Stimulated activated CD4-positive, alpha-beta T cell treated with anti-CD3 and anti-CD28 coated beads, Interleukin-15, amount 100 ng/mL, for 24 hours (primary cell): ENCODE measurements at regions not wholly inside any gene's neighbourhood (a gene's known extent, or its start where the extent isn't known, plus 50 kb on each side); places are given as distances from the start of the nearest gene placed in this dataset.

Experiments
- DNase-seq: peaks from one replicate; pipeline ENCODE4 v3.0.0-alpha.2; 2020

DNA sequence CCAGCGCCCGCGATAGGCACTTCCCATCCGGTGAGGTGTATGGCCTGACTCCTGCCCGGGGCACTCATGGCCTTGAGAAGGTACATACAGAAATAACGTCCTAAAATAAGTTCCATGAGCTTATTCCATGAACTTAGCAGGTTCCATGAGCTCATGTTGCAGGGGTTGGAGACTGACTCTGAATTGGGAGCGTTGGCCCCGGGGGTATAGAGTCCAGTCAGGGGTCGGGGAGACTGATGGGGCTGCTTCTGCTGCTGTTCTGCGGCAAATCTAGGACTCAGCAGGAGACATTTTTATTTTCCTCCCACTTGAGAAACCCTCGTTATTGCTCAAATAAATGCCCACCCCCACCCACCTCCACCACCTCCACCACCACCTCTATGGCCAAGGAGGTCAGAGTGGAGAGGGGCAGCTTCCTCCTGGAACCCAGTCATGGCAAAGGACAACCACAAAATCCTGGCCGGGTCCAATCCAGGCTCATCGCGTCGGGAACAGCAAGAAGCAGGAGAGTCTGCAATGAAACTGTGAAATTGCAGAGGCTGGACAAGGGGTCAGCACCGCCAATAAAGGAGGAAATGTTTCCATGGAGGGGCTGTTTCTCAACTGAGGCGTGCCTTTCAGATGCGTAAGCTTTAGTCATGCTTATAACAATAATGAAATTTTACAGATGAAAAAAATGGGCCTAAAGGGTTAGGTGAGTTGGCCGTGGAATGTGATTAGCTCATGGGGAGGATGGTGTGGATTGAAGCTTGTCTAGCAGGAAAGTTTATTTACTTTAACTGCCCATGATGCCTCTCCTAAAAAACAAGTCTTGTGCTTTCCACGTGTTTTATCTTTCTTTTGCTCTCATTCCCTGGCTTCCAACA is 136.6 kb upstream of the ALKAL2 start:
- DNase-seq: no peak

DNA sequence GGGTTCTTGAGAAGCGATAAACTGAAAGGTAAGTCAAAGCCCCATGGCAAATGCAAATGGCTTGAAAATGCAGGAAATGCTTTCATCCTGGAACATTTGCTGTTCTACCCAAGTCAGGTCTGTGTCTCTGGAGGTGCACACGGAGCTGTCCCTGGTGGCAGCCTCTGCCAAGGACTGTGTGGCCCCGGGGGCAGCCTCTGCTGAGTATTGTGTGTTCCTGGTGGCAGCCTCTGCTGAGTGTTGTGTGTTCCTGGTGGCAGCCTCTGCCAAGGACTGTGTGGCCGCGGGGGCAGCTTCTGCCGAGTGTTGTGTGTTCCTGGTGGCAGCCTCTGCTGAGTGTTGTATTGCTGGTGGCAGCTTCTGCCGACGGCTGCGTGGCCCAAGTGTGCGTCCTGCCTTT is 135.6 kb upstream of the ALKAL2 start:
- no peak for DNase-seq

DNA sequence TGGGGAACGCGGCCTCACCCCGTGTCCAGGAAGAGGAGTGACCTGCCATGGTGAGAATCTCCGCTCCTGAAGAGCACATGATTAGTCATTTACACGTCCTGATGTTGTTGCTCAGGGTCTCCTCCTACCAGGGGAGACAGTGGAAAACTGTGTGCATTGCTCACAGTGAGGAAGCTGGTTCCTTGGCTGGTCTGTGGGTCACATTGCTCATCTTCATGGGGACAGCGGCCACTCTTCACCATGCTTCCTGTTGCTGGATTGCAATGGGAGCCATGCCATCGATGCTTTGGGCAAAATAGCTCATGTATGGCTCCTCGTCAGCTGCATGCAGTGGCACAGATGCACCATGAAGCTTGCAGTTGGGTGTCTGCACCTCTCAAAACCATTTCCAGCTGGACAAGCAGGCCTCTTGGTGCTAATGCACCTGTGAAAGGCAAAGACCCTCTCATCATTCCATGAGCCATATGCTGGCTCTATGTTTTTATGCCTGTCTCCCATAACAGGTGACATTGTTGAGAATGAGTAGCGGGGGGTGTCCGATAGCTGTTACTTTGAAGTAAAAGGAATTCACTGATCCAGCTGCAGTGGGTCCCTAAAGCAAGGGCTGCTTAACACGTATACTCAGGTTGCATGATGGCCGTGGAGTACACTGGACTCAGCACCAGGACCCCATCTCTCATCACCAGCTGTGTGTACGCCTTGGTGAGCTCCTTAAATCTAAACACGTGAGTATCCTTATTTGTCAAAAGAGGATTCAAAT is 135.0 kb upstream of the ALKAL2 start:
- DNase-seq: no peak

DNA sequence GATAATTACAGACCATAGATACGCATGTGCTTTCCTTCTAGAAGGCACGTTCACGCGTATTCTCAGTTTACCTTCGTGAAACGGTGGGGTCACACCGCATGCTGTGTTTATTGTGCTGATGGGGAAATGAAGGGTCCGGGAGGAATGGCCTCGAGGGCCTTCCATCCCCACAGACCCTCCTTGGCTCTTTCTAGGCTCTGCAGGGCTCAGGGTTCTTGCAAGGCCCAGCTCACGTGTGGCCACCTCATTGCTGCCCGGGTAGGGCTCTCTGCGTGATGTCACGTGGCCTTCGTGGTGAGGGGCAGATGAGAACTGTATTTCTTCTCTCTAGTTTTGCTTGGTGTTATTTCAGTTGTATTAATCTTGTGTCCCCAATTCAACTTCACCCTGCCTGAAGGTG is 133.5 kb upstream of the ALKAL2 start:
- no peak for DNase-seq

DNA sequence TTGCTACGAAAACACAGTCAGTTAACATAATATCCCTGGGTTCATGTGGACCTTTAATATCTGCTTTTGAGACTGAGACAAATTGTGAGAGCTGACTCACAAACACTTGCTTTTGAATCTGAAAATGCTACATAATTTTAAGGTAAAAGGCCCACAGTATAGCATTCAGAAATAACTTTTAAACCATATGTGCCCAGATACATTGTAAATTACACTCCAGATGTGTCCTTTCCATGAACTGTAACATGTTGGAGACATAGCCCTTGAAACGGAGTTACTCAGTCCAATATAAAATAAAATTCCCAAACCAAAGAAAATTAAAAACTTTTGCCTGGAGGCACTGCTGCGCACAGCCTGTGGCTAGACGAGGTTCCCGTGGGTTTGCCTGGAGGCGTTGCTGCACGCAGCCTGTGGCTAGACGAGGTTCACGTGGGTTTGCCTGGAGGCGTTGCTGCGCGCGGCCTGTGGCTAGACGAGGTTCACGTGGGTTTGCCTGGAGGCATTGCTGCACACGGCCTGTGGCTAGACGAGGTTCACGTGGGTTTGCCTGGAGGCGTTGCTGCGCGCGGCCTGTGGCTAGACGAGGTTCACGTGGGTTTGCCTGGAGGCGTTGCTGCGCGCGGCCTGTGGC is 131.9 kb upstream of the ALKAL2 start:
- no peak for DNase-seq

DNA sequence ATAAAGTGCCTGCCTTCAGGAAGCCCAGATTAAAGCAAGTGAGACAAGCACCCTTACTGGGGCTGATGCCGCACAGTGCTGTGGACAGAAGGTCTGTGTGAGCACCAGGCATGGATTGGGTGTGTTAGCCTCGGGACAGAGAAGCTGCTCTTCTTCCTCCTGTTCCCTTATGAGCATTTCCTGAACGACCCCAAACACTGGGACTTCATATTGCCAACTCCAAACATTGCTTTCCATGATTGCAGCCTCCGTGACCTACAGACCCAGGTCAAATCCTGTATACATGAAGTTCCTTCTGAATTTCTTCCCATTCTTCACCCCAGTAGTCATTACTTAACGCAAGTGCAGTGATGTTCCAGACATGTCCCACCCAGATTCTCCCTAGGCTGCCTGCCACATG is 129.8 kb upstream of the ALKAL2 start:
- DNase-seq: no peak

DNA sequence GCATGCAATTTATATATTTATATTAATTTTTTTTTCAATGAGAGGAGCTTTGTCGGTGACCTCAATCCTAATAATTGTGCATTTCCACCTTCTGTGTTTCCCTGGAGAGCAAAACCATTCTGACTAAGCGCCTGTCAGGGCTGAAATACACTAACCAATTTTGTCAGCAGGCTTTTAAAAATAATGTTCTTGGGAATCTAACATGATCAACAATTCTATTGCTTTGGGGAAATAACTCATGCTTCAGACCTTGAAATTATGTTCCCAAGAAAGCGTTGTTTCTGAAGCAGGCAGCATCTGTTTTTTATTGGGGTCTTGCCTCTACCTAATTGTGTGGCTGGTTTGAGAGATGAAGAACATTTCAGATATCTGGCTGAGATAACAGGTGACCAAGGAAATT is 129.1 kb upstream of the ALKAL2 start:
- DNase-seq: no peak

DNA sequence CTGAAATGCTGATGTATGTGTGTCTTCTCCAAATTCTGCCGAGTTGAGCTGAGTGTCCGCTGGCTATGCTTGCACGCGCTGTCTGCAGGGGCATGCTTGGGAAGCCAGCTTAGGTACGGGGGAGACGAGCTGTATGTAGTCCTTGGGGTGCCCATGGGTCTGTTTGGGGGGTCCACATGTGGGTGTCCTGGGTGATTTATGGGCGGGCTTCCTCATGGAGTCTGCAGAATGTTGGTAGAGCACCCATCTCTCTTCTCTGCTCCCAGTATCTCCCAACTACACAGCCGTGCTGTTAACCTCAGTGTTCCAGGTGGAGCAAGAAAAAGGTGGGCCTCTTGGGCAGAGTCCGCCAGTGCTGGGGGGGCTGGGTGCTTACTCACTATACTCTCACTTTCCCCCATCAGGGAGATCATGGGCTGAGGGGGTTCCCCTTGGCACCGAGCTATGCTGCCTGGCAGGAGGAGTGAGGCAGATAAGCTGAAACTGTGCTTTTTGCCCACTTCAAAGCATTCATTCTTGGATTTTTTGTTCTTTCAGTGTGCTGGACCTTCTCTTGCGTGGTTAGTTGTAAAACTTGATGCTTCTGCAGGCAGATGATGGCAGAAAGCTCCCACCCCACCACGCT is 128.2 kb upstream of the ALKAL2 start:
- DNase-seq: no peak

DNA sequence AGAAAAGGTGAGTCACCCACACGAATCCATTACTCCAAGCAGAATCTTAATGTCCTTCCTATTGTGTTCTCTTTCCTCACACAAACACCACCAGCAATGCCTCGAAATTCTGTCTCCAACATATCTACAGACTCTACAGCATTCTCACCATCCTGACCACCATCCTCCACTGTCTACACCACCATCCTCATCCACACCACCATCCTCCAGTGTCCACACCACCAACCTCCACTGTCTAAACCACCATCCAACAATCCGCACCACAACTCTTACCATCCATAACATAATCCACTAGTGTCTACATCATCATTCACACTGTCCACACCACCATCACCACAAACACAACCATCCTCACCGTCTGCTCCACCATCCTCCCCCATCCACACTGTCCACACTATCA is 121.6 kb upstream of the ALKAL2 start:
- DNase-seq: no peak

DNA sequence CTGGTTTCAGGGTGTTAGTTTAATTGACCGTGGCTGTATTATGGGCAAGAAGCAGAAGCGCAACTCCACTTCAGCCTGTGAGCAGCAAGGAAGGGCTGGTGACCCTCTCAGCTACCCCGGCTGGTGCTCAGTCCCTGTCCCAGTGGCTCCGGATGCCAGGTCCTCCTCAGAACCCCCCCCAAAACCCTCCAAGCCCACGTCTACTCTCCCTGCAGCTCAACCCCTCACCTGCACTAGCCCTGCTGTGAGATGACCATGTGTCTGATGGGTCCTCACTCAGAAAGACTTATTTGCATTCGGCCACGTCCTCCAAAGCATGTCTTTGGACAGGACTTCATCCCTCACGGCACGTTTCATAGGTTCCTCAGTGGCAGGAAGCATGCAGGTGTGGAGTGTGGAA is 119.7 kb upstream of the ALKAL2 start:
- DNase-seq: no peak

DNA sequence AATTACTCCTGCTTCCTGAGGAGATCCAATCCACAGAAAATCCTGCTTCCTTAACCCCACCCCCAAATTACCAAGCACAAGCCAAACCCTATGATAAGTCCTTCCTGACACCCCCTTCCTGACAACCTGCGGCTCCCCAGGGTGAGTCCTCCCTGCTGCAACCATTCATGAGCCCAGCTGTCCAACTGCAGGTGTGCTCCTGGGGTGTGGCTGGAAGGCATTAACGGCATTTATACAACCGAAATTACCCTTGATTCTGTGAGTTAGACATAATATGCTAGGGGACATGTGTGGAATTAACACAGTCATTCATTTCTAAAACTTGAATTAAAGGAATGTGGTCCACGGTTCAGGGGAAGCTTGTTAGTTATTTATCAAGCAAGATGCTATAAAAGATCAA is 119.0 kb upstream of the ALKAL2 start:
- DNase-seq: no peak

DNA sequence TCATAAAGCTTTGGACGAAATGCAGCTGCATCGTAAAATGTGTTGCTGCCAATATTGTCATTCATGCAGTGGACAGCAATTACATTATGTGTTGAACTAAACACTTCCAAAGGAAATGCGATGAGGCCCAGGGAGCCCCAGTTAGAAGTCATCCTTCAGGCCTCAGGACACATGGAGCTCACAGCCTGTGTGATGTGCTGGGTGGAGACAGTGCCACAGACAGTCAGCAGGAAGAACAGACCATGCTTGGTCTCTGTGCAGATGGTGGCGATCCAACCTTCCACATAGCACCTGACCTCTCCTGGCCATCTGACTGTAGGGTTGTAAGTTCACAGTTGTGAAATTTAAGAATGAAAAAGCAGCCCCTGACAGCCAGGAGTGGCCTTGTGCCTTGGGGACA is 118.3 kb upstream of the ALKAL2 start:
- no peak for DNase-seq

DNA sequence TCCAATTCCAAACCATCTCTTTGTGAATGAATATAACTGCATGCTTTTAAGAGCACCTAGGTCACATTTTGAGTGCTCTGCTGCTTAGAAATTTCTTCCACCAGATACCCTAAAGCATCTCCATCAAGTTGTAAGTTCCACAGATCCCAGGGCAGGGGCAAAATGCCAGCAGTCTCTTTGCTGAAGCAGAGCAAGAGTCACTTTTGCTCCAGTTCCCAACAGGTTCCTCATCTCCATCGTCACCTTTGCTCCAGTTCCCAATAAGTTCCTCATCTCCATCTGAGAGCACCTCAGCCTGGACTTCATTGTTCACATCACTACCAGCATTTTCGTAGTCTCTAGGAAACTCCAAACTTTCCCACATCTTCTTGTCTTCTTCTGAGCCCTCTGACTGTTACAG is 116.7 kb upstream of the ALKAL2 start:
- no peak for DNase-seq

DNA sequence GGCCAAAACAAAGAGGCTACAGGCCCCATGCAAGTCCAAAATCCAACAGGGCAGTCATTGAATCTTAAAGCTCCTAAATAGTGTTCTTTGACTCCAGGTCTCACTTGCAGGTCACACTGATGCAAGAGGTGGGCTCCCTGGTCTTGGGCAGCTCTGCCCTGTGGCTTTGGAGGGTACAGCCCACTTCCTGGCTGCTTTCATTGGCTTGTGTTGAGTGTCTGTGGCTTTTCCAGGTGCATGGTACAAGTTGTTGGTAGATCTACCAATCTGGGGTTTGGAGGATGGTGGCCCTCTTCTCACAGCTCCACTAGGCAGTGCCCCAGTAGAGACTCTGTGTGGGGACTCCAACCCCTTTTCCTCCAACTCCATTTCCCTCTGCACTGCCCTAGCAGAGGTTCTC is 115.8 kb upstream of the ALKAL2 start:
- no peak for DNase-seq

DNA sequence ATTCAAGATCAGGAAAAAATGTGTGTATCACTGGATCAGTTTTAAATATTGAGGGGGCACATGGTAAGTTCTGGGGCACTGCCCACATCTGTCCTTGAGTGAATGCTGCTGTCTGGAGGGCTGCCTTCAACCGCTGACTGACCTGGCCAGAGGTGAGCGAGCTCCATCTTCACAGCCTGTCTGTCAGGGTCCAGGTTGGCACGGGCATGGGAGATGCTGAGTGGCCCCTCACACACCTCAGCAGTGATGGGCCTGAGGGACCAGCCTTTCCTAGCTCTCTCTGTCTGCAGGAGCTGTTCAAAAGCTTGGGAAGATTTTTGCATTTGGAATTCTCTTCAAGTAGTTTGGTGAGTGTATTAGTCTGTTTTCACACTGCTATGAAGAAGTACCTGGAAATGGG is 114.8 kb upstream of the ALKAL2 start:
- no peak for DNase-seq

DNA sequence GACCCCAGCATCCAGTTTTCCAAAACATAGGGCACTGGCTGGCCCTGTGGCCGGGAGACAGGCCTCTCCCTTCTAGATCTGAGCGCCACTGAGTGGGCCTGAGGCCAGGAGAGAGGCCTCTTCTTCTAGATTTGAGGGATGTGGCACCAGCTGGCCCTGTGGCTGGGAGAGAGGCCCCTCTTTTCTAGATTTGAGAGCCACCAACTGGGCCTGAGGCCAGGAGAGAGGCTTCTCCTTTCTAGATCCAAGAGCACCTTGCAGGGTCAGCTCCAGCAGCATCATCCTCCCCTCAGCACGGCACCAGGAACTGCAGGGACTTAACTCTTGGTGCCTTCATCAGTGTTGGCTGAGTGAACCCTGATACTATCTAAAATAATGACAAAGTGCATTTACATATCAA is 114.3 kb upstream of the ALKAL2 start:
- no peak for DNase-seq

DNA sequence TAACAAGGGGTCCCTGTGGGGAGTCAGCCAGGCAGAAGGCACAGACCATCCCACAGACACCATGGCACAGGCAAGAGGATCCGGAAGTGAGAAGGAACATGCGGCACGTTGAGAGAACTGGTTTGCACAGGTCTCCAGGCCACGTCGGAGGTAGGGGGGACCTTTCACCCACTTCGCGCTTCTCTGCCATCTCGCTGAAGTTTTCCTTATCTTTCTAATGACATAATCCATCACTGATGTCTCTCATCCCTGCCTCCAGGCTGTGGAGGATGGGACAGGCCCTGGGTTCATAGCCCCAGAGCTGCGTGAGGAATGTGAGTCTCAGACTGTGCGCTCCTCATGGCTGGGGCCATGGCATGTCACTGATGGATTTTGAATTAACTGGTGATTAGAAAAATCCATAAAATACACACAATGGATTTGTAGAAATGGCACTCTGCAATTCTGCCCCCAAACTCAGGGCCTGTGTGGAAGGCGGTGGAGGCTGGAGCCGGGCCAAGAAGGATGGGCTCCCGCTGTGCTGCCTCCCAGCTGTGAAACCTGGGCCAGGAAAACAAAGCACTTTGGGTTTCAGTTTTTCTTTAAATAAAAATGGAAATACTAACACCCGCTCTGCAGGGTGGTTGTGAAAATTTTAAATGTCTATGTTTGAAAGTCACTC is 113.3 kb upstream of the ALKAL2 start:
- DNase-seq: no peak

DNA sequence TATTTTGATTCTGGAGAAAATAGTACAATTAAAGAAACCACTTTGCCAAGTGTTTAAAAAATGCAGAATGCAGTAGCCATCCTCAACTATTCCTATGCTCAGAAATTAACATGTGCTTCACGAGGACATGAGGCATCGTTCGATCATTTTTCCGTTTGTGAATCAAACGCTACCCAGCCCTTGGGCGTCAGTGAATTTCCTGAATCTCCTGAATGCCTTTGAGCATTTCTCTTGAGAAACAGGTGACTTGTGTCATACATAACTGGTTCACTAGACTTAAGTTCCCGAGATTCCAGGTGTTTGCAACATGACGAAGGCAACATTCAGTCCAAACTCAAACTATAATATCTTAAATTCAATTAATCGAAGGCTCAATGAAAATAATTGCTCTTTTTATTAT is 110.0 kb upstream of the ALKAL2 start:
- DNase-seq: no peak

DNA sequence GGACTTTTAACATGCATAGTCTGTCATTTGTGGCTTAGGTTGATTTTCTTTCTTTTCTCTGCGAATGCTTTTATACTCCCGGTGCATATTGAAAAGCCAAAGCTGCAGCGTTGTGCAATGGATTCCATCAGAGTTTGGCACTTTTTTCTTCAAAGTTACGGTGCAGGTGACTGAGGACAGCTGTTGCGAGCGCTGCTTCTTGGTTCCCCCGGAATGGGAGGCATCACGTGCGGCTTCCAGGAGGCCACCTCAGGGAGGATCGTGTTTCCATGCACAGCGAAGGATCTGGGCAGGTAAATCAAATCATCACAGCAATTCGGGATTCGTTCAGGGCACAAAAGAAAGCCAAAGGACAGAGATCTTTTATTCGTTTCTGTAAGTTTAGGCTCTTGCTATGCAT is 109.6 kb upstream of the ALKAL2 start:
- no peak for DNase-seq

DNA sequence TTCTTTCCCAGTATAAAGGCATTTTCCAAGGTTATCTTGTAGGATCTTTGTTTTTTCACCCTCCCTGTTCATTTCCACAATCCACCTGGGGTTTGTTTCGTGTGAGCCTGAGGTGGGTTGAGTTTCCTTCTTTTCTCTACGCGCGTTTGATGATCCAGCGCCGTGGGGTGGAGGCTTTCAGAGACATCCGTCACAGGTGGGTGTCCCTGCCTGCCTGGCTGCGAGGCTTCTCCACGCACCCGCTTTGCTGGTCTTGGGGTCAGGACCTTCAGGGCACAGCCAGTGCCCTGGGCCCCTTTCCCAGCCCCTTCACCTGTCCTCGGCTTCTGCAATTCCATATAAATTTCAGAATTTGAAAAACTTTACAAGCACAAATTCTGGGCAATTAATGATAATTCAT is 109.0 kb upstream of the ALKAL2 start:
- no peak for DNase-seq

DNA sequence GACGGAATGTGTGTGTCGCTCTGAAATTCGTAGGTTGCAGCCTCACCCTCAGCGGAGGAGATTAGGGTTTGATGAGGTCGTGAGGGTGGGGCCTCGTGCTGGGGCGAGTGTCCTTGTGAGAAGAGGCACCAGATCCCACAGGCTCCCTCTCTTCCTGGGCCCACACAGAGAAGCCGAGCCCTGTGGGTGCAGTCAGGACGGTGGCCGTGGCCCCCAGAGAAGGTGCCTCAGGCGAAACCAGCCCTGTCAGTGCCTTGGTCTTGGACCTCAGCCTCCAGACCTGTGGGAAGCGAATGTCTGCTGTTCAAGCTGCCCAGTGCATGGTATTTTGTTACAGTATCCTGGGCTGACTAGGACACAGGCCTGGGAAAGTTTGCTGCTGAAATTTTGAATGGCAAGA is 108.0 kb upstream of the ALKAL2 start:
- DNase-seq: no peak

DNA sequence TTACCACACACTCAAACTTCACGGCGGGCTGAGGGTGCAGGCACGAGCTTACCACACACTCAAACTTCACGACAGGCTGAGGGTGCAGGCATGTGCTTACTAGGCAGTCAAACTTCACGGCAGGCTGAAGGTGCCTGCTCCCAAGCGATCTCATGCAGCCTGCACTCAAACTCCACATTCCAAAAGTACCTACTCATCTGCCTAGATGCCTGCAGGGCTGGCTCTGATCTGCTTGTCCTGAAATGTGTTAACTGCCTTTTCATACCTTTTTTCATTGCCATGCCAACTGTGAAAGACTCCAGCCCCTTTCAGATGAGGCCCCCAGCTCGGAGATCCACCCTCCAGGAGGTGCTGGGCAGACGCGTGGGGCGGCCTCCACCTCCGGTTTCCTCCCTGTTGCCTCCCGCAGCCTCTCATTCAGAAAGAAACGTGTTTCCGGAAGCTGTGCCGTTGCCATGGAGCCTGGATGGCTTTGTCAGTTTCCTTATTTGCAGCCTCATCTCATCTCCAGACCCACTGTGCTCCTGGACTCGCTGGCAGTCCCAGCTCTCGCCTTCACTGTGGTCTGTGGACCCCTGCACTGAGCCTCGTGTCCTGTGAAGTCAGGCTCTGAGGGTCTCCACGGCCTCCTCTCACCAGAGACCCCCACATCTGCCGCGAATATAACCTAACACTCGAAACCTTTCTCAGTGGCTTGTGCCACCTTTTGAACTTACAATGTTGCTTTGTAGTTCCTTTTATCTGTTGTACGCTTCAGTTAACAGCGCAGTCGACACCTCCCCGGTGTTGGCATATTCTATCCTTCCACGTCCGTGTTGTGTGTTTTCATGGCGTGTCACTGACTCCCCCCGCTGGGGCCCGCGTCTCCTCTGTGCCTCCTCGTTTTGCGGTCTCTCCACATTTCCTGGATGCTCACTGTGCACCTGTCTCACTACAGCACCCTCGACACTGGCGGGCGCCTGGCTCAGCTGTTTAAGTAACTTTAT is 106.1 kb upstream of the ALKAL2 start:
- DNase-seq: peak; percentile 75
